Sigmoid colon (tissue), 6 donors: ENCODE measurements at regions not wholly inside any gene's neighbourhood (a gene's known extent, or its start where the extent isn't known, plus 50 kb on each side); places are given as distances from the start of the nearest gene placed in this dataset.

Experiments used
- DNase-seq: peaks from one replicate; pipeline ENCODE4 v3.0.0-alpha.2; 2019
- H3K27ac ChIP-seq, 4 donors: fragments of 200-600 bp; sonication (generic); one replicate each; pipeline ENCODE4 v1.5.1; 2016 to 2019; ENCODE audit warnings: mild to moderate bottlenecking in 1 of 4
- H3K27me3 ChIP-seq, 3 donors: fragments of 200-600 bp; sonication (generic); one replicate each; pipeline ENCODE4 v1.5.1; 2019; ENCODE audit warnings: mild to moderate bottlenecking in 1 of 3
- H3K36me3 ChIP-seq, 4 donors: fragments of 200-600 bp; sonication (generic); one replicate each; pipeline ENCODE4 v1.5.1; 2016 to 2019
- H3K4me1 ChIP-seq, 4 donors: fragments of 200-600 bp; sonication (generic); one replicate each; pipeline ENCODE4 v1.5.1; 2017 to 2019
- H3K4me3 ChIP-seq, 4 donors: fragments of 200-600 bp; sonication (generic); one replicate each; pipeline ENCODE4 v1.5.1; 2017 to 2019; ENCODE audit warnings: mild to moderate bottlenecking in 2 of 4, moderate library complexity in 1 of 4
- H3K9me3 ChIP-seq, 4 donors: fragments of 200-600 bp in 3 of 4; sonication (generic) in 3 of 4; one replicate each; pipeline versions ENCODE4 v1.5.1 to v1.6.1; 2013 to 2019
- EP300 ChIP-seq, 4 donors: sonication (generic); formaldehyde crosslinking; IDR thresholded peaks; one replicate each; pipeline ENCODE4 v1.6.1; 2017; ENCODE audit warnings: antibody characterized with exemption in 4 of 4
- POLR2A ChIP-seq, 2 donors: fragments of 450-650 bp; IDR thresholded peaks; one replicate each; pipeline ENCODE4 v1.6.1; 2016; ENCODE audit warnings: antibody characterized with exemption in 2 of 2, mild to moderate bottlenecking in 2 of 2, moderate library complexity in 2 of 2
- POLR2AphosphoS5 ChIP-seq, 4 donors: sonication (generic); formaldehyde crosslinking; IDR thresholded peaks; one replicate each; pipeline ENCODE4 v1.6.1; 2017; ENCODE audit warnings: antibody characterized with exemption in 4 of 4
- WGBS, 2 donors: extraction: QIAGEN DNeasy Blood & Tissue Kit; methylation state at CpG; one replicate each; pipeline ENCODE4 v1.1.7; 2013; 5-methylcytosine and 5-hydroxymethylcytosine counted together
- intact Hi-C: fragments of 100-400 bp; cut with DNase I; formaldehyde crosslinking; loops from one replicate; pipeline ENCODE4 v1.15.1; 2023
- TF ChIP-seq, protein P1 (sequence below), 4 experiments: fragments of 450-650 bp in 3 of 4; fragments of 200-600 bp in 1 of 4; IDR thresholded peaks; one replicate each; pipeline ENCODE4 v1.5.1; 2016 to 2019; ENCODE audit warnings: antibody characterized with exemption in 4 of 4, mild to moderate bottlenecking in 3 of 4, moderate library complexity in 2 of 4
- donor health status: healthy with polysubstance abuse.
- donor health status: healthy.

DNA sequence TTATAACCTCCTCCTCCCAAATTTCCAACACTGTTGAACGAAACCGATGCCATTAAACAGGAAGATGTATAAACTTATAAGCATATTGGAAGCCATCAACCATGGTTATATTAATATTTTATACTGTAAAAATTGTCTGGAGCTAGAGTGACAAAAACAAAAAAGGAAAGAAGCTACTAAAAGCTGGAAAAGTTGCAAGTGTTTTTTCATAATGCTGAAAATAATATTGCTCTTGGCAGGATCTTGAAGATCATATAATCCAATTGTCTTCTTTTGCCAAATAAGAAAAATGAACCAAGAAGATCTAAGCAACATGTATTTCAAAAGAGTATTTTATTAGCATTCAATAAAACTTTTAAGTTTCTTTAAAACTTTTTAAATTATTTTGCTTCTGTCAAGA is 268.9 kb upstream of the HSF2 start:
- no peaks in the 10 kb centered on the region for H3K9me3 ChIP-seq
- no peak overlapping the region for H3K4me3 ChIP-seq
- H3K4me1 ChIP-seq = no peaks in the 10 kb centered on the region
- TF ChIP-seq EP300 (IDR thresholded peaks at IDR 0.05) = no peak
- TF ChIP-seq, protein P1, sequence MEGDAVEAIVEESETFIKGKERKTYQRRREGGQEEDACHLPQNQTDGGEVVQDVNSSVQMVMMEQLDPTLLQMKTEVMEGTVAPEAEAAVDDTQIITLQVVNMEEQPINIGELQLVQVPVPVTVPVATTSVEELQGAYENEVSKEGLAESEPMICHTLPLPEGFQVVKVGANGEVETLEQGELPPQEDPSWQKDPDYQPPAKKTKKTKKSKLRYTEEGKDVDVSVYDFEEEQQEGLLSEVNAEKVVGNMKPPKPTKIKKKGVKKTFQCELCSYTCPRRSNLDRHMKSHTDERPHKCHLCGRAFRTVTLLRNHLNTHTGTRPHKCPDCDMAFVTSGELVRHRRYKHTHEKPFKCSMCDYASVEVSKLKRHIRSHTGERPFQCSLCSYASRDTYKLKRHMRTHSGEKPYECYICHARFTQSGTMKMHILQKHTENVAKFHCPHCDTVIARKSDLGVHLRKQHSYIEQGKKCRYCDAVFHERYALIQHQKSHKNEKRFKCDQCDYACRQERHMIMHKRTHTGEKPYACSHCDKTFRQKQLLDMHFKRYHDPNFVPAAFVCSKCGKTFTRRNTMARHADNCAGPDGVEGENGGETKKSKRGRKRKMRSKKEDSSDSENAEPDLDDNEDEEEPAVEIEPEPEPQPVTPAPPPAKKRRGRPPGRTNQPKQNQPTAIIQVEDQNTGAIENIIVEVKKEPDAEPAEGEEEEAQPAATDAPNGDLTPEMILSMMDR (IDR thresholded peaks at IDR 0.05) = no peak
- TF ChIP-seq POLR2A (IDR thresholded peaks at IDR 0.05) = no peak
- TF ChIP-seq POLR2AphosphoS5 (IDR thresholded peaks at IDR 0.05) = no peak
- WGBS, 2 donors = 88 to 96% methylated on average over 2 of the region's 2 CpGs
- intact Hi-C loops = no loop called here
- peak overlapping the region in 1 of 4 donors; percentile 33 for H3K27ac ChIP-seq
- no peaks in the 10 kb centered on the region for H3K27me3 ChIP-seq
- no peaks in the 10 kb centered on the region for H3K36me3 ChIP-seq
- no peak for DNase-seq

DNA sequence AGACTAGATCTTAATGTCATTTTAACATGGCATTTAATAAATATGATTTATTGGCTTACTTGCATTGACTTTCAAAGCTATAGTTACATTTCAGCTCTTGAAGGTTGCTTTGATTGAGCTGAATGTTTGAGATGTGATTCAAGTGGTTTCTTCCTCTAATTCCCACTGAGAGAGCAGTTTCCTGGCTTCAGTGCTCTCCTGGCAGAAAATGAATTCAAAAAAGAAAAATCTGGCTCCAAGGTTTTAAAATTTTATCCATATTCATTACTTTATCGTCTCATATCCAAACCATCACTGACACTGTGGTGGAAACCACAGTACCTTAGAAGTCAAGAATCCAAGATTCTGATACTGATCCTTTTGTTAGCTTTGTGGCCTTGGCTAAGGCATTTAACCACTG is 263.1 kb upstream of the HSF2 start:
- DNase-seq = no peak
- no peaks in the 10 kb centered on the region for H3K27me3 ChIP-seq
- TF ChIP-seq EP300 (IDR thresholded peaks at IDR 0.05) = no peak
- TF ChIP-seq, protein P1 (IDR thresholded peaks at IDR 0.05) = no peak
- TF ChIP-seq POLR2AphosphoS5 (IDR thresholded peaks at IDR 0.05) = no peak
- TF ChIP-seq POLR2A (IDR thresholded peaks at IDR 0.05) = no peak
- H3K9me3 ChIP-seq = no peaks in the 10 kb centered on the region
- H3K4me3 ChIP-seq = no peak overlapping the region
- intact Hi-C loops = no loop called here
- H3K4me1 ChIP-seq = no peaks in the 10 kb centered on the region
- 76 to 88% methylated on average over 1 of the region's 1 CpG for WGBS, 2 donors
- H3K27ac ChIP-seq = no peak overlapping the region
- no peaks in the 10 kb centered on the region for H3K36me3 ChIP-seq

DNA sequence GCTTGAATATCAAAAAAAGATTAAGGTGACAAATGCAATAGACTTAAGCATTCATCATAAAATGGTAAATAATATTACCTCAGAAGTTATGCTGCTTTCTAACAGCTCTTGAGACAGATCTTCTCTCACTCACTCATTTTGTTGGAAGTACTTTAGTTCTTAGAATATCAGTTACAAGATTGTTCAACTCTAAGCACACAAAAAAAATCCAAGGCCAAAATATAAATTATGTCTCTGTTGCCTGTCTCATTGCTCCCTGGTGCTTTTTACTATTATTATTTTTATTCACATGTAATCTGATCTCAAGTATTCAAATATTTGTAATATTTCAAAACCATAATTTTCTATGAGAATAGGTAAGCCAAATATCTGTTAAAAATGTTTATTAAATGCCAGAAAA is 259.4 kb upstream of the HSF2 start:
- TF ChIP-seq POLR2A (IDR thresholded peaks at IDR 0.05) = no peak
- no peak for TF ChIP-seq EP300 (IDR thresholded peaks at IDR 0.05)
- TF ChIP-seq, protein P1 (IDR thresholded peaks at IDR 0.05) = no peak
- TF ChIP-seq POLR2AphosphoS5 (IDR thresholded peaks at IDR 0.05) = no peak

DNA sequence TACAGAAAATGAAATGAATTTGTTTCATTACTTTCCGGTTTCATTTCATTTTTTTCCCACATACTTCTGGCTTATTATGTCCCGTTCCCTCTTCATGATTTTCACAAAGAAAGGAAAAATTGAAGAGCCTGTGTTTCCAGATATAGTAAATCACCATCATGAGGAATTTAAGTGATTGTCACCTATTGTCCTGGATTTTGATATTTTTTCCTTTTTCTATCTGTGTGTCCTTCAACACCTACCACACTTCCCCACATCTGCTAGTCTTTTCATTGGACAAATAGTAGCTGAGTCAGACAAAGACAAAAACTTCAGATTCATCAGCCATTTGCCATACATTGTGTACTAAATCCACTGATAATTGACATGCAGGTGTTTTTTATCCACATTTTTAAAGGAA is 258.2 kb upstream of the HSF2 start:
- no peak for DNase-seq
- H3K9me3 ChIP-seq = no peaks in the 10 kb centered on the region
- intact Hi-C loops = no loop called here
- WGBS, 2 donors = 87 to 93% methylated on average over 2 of the region's 2 CpGs
- no peaks in the 10 kb centered on the region for H3K27me3 ChIP-seq
- no peak for TF ChIP-seq POLR2A (IDR thresholded peaks at IDR 0.05)
- no peak for TF ChIP-seq POLR2AphosphoS5 (IDR thresholded peaks at IDR 0.05)
- TF ChIP-seq EP300 (IDR thresholded peaks at IDR 0.05) = no peak
- TF ChIP-seq, protein P1 (IDR thresholded peaks at IDR 0.05) = no peak
- no peaks in the 10 kb centered on the region for H3K4me1 ChIP-seq
- no peaks in the 10 kb centered on the region for H3K36me3 ChIP-seq
- H3K27ac ChIP-seq = no peak overlapping the region
- no peak overlapping the region for H3K4me3 ChIP-seq

More for the DNA sequence above, 259.4 kb upstream of the HSF2 start:
- no peaks in the 10 kb centered on the region for H3K36me3 ChIP-seq
- intact Hi-C loops = no loop called here
- H3K27ac ChIP-seq = no peak overlapping the region
- no peaks in the 10 kb centered on the region for H3K27me3 ChIP-seq
- no peak overlapping the region for H3K4me3 ChIP-seq
- H3K4me1 ChIP-seq = no peaks in the 10 kb centered on the region
- no peaks in the 10 kb centered on the region for H3K9me3 ChIP-seq
- no peak for DNase-seq

DNA sequence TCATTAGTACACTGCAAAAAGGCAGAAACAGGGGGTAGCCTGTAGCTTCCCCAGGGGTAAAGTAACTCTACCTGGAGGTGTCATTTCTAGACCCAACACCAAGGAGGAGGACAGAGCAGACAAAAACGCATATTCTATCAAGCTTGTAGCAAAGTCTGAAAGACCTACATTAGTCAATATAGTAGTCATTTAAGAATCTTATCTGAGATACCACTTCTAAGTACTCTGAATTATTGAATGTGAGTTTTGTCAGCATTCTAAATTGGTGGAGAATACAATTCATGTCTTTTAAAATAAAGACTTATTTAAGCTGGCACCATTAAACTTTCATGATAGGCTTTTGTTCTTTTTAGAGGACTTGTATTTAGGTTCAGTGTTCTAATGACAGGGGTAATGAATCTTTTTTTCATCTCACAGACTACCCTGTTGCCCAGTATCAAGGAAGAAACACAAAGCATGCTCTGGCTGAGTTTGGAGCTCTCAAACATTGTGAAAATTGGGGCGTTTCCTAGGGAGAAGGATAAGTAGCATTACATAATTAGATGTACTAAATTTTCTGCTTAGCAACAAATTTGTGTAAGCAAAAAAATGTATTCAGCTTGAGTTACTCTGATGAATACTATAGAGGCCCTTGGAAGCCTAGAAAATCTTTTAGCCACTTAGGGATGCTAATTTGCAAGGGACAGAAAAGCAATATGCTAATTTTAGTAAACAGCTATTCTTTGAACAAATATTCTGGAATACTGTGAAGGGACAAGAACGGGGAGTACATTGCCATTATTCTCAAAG is 255.4 kb upstream of the HSF2 start:
- 51 to 78% methylated on average over 3 of the region's 3 CpGs for WGBS, 2 donors
- Histone ChIP-seq H3K9me3 (no peaks in the 10 kb centered on the region), H3K4me1 (no peaks in the 10 kb centered on the region), H3K36me3 (no peaks in the 10 kb centered on the region), H3K4me3 (no peak overlapping the region), H3K27me3 (no peaks in the 10 kb centered on the region), H3K27ac (no peak overlapping the region)
- no peak for DNase-seq
- TF ChIP-seq POLR2A (IDR thresholded peaks at IDR 0.05) (no peak), EP300 (IDR thresholded peaks at IDR 0.05) (no peak), POLR2AphosphoS5 (IDR thresholded peaks at IDR 0.05) (no peak)
- TF ChIP-seq, protein P1 (IDR thresholded peaks at IDR 0.05) = no peak
- intact Hi-C loops = no loop called here
